CD14-positive monocyte (primary cell): ENCODE measurements at regions not wholly inside any gene's neighbourhood (a gene's known extent, or its start where the extent isn't known, plus 50 kb on each side); places are given as distances from the start of the nearest gene placed in this dataset.

Experiments used
- DNase-seq, 3 donors: peaks; one replicate each; pipeline ENCODE4 v3.0.0-alpha.2; 2011 to 2022
- H2AFZ ChIP-seq: 2 replicates; pipeline ENCODE4 v1.6.0; 2012; ENCODE audit warnings: mild to moderate bottlenecking, low read depth, low read length, inconsistent platforms; ENCODE audit not compliant: insufficient read depth, poor library complexity, severe bottlenecking
- H3K27ac ChIP-seq, 2 donors: 1 replicate in 1 of 2; 2 replicates in 1 of 2; pipeline ENCODE4 v1.5.1; 2012 to 2013; ENCODE audit warnings: low read length in 2 of 2, control low read depth in 1 of 2, inconsistent platforms in 1 of 2, low read depth in 1 of 2, mild to moderate bottlenecking in 1 of 2
- H3K27me3 ChIP-seq, 2 donors: one replicate each; pipeline versions ENCODE4 v1.6.0 to v1.6.1; 2011 to 2013; ENCODE audit warnings: low read length in 2 of 2; ENCODE audit not compliant: control insufficient read depth in 2 of 2, insufficient read depth in 2 of 2
- H3K36me3 ChIP-seq, 2 donors: replicated peaks in 1 of 2; 1 replicate in 1 of 2; 2 replicates in 1 of 2; pipeline versions ENCODE4 v1.5.1 to v1.6.1; 2012 to 2013; ENCODE audit warnings: low read length in 2 of 2, control low read depth in 1 of 2, inconsistent platforms in 1 of 2, mild to moderate bottlenecking in 1 of 2; ENCODE audit not compliant: insufficient read depth in 2 of 2, control insufficient read depth in 1 of 2
- H3K4me1 ChIP-seq, 2 donors: 1 replicate in 1 of 2; 2 replicates in 1 of 2; pipeline versions ENCODE4 v1.5.1 to v1.6.1; 2012 to 2013; ENCODE audit warnings: low read length in 2 of 2, control low read depth in 1 of 2, inconsistent platforms in 1 of 2, mild to moderate bottlenecking in 1 of 2, moderate library complexity in 1 of 2; ENCODE audit not compliant: insufficient read depth in 2 of 2, control insufficient read depth in 1 of 2
- H3K4me2 ChIP-seq: replicated peaks from 2 replicates; pipeline ENCODE3; 2012; ENCODE audit warnings: low read length, moderate library complexity, mild to moderate bottlenecking; ENCODE audit not compliant: poor library complexity, severe bottlenecking; ENCODE audit errors: extremely low read depth
- H3K4me3 ChIP-seq, 3 experiments: fragments of 200-600 bp in 1 of 3; sonication (generic) in 1 of 3; replicated peaks in 1 of 3; 1 replicate in 2 of 3; 2 replicates in 1 of 3; pipeline ENCODE4 v1.5.1; 2011 to 2013; ENCODE audit warnings: low read length in 3 of 3, mild to moderate bottlenecking in 3 of 3, control low read depth in 2 of 3, low read depth in 2 of 3, inconsistent platforms in 1 of 3, moderate library complexity in 1 of 3
- H3K79me2 ChIP-seq: 2 replicates; pipeline ENCODE4 v1.6.0; 2012; ENCODE audit warnings: mild to moderate bottlenecking, control low read depth, inconsistent platforms, low read length, moderate library complexity; ENCODE audit not compliant: insufficient read depth
- H3K9ac ChIP-seq: 2 replicates; pipeline ENCODE4 v1.6.0; 2017; ENCODE audit warnings: low read length, mild to moderate bottlenecking; ENCODE audit not compliant: insufficient read depth, poor library complexity, severe bottlenecking
- H3K9me3 ChIP-seq, 2 donors: replicated peaks in 1 of 2; 1 replicate in 1 of 2; 2 replicates in 1 of 2; pipeline versions ENCODE4 v1.5.1 to v1.6.1; 2012 to 2013; ENCODE audit warnings: low read length in 2 of 2, control low read depth in 1 of 2; ENCODE audit not compliant: control insufficient read depth in 1 of 2, insufficient read depth in 1 of 2
- H4K20me1 ChIP-seq: 2 replicates; pipeline ENCODE4 v1.6.0; 2012; ENCODE audit warnings: mild to moderate bottlenecking, low read length, control low read depth, moderate library complexity; ENCODE audit not compliant: insufficient read depth
- H3K27ac Mint-ChIP-seq, 7 donors: one replicate each; pipeline ENCODE4 v1.8.0; 2020; ENCODE audit warnings: mild to moderate bottlenecking in 7 of 7, mixed read lengths in 7 of 7, moderate library complexity in 6 of 7, inconsistent platforms in 2 of 7
- H3K27me3 Mint-ChIP-seq, 3 donors: one replicate each; pipeline ENCODE4 v1.8.0; 2021 to 2022; ENCODE audit warnings: low read depth in 3 of 3, mild to moderate bottlenecking in 3 of 3, mixed read lengths in 3 of 3, moderate library complexity in 3 of 3, inconsistent platforms in 1 of 3
- H3K36me3 Mint-ChIP-seq, 2 donors: one replicate each; pipeline ENCODE4 v1.8.0; 2020; ENCODE audit warnings: mixed read lengths in 2 of 2, inconsistent platforms in 1 of 2, mild to moderate bottlenecking in 1 of 2
- H3K4me1 Mint-ChIP-seq: one replicate; pipeline ENCODE4 v1.8.0; 2020; ENCODE audit warnings: mild to moderate bottlenecking, mixed read lengths
- H3K4me3 Mint-ChIP-seq, 2 donors: one replicate each; pipeline ENCODE4 v1.8.0; 2020; ENCODE audit warnings: mild to moderate bottlenecking in 2 of 2, mixed read lengths in 2 of 2, moderate library complexity in 1 of 2
- H3K9me3 Mint-ChIP-seq, 7 donors: one replicate each; pipeline ENCODE4 v1.8.0; 2020 to 2022; ENCODE audit warnings: mixed read lengths in 7 of 7, mild to moderate bottlenecking in 6 of 7, moderate library complexity in 6 of 7, inconsistent platforms in 2 of 7
- CTCF ChIP-seq: fragments of 200-600 bp; IDR thresholded peaks from one replicate; pipeline ENCODE4 v1.8.0; 2022; ENCODE audit warnings: antibody characterized with exemption, mild to moderate bottlenecking
- WGBS: methylation state at CpG from one replicate; pipeline ENCODE4 v1.1.5; 2013; ENCODE audit warnings: missing lambda C conversion rate; ENCODE audit not compliant: insufficient coverage; 5-methylcytosine and 5-hydroxymethylcytosine counted together
- intact Hi-C, 2 donors: fragments of 100-400 bp; cut with micrococcal nuclease; formaldehyde crosslinking; loops; one replicate each; pipeline versions ENCODE4 v1.15.0 to v1.15.1; 2023

GRCh38 chr18:25929787-25930186, 160.6 kb downstream of the SS18 start:
- Histone ChIP-seq H4K20me1 (no peaks in the 10 kb centered on the region), H3K4me1 (no peaks in the 10 kb centered on the region), H3K36me3 (no peaks in the 10 kb centered on the region), H3K4me3 (no peak overlapping the region), H3K27me3 (no peaks in the 10 kb centered on the region), H2AFZ (no peak overlapping the region), H3K27ac (no peak overlapping the region), H3K79me2 (no peaks in the 10 kb centered on the region), H3K4me2 (no peak overlapping the region), H3K9me3 (no peaks in the 10 kb centered on the region), H3K9ac (no peak overlapping the region)
- no CpG with 5 or more reads among the region's 2 CpGs for WGBS
- Mint-ChIP-seq H3K27me3 (no peaks in the 10 kb centered on the region), H3K36me3 (no peaks in the 10 kb centered on the region), H3K4me1 (no peaks in the 10 kb centered on the region), H3K4me3 (no peak overlapping the region), H3K27ac (no peak overlapping the region), H3K9me3 (peaks cover 0 to 4% (median 0%) of the 10 kb centered on the region in 7 donors)
- TF ChIP-seq CTCF: no peak
- intact Hi-C loops: no loop called here
- DNase-seq: no peak

- WGBS: 83% methylated on average over 2 of the region's 2 CpGs
- Mint-ChIP-seq H3K27me3 (no peaks in the 10 kb centered on the region), H3K4me3 (no peak overlapping the region), H3K27ac (no peak overlapping the region), H3K9me3 (peaks cover 0 to 2% (median 0%) of the 10 kb centered on the region in 7 donors), H3K36me3 (no peaks in the 10 kb centered on the region), H3K4me1 (no peaks in the 10 kb centered on the region)
- H3K4me2 ChIP-seq: no peak overlapping the region
- no peaks in the 10 kb centered on the region for H3K36me3 ChIP-seq
- no peaks in the 10 kb centered on the region for H3K27me3 ChIP-seq
- intact Hi-C loops: no loop called here
- H2AFZ ChIP-seq: no peak overlapping the region
- H3K27ac ChIP-seq: no peak overlapping the region
- no peak overlapping the region for H3K4me3 ChIP-seq
- no peaks in the 10 kb centered on the region for H3K4me1 ChIP-seq
- H3K9me3 ChIP-seq: no peaks in the 10 kb centered on the region
- H3K79me2 ChIP-seq: no peaks in the 10 kb centered on the region
- H4K20me1 ChIP-seq: no peaks in the 10 kb centered on the region
- DNase-seq: no peak
- TF ChIP-seq CTCF: no peak
- no peak overlapping the region for H3K9ac ChIP-seq
These were observed 162.6 kb downstream of the SS18 start for GRCh38 chr18:25927830-25928229.
